ENCODE measurements at regions not wholly inside any gene's neighbourhood (a gene's known extent, or its start where the extent isn't known, plus 50 kb on each side); places are given as distances from the start of the nearest gene placed in this dataset.

GRCh38 chr12:77151030-77151429 is 85.7 kb upstream of the E2F7 start:
- TF ChIP-seq CTCF (IDR thresholded peaks at IDR 0.05) (no peak), POLR2A (IDR thresholded peaks at IDR 0.05) (no peak)

Data from thyroid gland (tissue), 4 donors.